ENCODE measurements at regions not wholly inside any gene's neighbourhood (a gene's known extent, or its start where the extent isn't known, plus 50 kb on each side); places are given as distances from the start of the nearest gene placed in this dataset.
A peak's percentile ranks its signal among the peaks of the same experiment; 100 is the strongest.

DNA sequence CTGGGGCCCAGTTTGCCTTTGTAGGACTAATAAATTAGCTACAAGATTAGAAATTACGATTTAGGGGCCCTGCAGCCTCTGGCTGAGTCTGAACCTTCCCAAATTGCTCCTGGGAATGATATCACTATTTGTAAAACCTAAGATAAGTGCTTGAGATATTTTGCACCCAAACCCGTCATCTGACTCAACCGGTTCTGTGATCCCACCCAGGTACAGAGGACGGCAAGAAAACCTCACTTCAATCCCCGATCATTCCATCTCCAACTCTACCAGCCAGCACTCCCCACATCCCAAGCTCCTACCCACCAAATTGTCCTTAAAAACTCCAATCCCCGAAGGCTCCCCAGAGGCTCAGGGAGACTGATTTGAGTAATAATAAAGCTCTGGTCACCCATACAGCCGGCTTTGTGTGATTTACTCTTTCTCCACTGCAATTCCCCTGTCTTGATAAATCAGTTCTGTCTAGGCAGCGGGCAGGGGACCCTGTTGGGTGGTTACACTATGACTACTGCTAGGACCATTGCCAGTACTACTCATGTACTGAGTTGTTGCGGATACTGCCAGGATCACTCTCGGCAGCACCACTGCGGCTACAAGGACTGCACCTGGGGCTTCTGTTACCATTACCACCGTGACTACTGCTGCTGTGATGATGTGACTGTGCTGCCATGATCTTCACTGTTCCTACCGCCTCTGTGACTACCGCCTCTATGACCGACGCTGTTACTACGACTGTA lies 73.1 kb downstream of the IRF8 start:
- no peak for DNase-seq (ENCODE audit: low read depth in 1 of 2, low spot score in 1 of 2)

DNA sequence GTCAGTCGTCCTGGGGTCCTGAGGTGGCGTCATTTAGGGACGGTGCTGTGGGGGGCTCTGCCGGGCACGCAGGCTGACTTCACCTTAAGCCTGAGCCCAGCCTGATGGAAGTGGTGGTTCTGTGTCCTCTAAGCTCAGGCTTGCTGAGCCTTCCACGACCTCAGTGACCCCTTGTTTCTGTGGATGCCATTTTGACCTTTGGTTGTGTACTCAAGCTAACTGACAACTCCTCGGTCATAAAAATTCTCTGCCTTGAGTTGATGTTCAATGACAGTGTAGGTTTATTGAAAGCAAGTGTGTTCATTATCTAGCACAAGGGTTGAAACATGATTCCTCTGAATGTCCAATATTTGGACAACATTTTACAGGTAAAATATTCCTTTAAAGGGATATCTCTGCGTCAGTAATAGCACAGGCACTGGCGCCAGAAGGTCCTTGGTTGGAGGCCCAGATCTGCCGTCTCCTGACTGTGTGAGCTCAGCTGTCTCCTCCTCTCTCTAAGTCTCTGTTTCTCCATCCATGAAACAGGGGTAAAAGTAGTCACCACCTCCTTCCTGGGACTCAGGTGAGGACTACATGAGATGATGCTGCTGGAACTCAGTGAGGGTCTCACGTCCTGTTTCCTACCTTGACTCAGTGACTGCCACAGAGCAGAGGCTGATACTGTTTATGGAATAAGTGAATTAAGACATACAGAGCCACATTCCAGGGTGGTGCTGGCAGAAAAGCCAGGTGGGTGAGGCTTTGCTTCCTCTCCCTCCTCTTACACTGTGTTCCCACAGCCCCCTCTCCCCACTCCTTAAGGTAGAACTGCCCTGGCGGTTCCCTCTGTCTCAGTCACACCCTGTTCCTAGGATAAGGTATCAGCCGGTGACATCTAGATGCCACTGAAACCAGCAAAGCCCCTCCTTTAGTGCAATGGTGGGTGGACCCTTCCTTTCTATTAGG lies 75.7 kb downstream of the IRF8 start:
- no peak for DNase-seq (ENCODE audit: low read depth in 1 of 2, low spot score in 1 of 2)

DNA sequence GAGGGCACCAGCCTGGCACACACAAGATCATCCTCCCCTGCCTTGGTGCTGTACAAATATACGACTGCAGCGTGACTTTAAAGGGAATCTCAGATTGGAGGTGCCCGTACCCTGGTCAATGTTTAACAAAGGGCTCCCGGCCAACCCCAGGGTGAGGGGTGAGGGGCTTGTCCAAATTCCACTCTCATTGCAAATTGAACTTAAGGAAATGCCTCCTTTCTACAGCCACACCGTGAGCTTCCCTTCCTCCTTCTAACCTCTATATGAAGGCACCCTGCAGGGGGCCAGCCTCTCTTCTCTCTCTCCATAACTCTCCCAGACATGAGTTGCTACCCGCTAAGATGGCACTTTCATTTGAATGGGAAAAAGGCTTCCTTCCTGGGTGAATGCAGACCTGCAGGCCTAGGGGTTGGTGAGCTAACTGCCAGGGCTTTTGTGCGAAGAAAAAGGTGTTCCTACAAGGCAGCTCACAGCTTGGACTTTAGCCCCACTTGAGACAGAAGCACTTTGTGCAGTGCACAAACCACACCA lies 76.6 kb downstream of the IRF8 start:
- no peak for DNase-seq (ENCODE audit: low read depth in 1 of 2, low spot score in 1 of 2)

DNA sequence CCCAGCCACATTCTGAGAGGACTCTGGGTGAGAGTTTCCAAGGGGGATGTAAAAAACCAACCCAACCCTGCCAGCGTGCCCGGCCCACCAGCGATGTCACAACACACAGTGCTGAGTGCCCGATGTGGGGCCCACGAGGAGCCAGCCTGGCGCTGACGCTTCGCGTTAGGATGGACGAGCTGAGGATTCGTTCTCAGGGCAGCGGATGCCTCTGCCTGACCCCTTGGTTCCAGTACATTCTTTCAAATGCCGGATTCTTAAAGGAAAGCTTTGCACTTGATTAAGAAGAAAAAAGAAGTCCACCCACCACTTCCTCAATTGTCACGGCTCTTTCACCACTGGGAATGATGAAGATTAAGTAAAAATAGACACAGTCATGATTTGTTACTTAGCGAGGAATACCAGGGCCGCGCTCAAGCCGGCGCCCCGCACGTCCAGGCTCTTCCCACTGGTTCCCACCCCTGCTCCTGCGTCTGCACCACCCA lies 79.4 kb downstream of the IRF8 start:
- no peak for DNase-seq (ENCODE audit: low read depth in 1 of 2, low spot score in 1 of 2)

DNA sequence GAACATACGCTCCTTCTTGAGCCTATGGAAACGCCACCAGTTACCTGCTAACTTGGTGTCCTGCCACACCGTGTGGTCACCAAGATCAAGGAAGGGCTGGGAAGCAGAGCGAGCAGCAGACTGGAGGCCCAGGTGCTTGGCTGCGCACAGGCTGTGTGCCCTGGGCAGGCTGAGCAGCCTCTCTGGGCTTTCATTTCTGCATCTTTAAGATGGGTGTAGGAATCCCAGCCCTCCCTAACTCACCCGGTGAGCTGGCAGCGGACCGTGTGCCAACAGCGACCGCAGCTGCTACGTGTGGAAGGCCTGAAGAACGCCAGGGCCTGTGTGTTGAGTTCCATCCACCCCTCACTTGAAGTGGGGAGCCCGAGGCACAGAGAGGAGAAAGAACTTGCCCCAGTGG lies 80.0 kb downstream of the IRF8 start:
- no peak for DNase-seq (ENCODE audit: low read depth in 1 of 2, low spot score in 1 of 2)

DNA sequence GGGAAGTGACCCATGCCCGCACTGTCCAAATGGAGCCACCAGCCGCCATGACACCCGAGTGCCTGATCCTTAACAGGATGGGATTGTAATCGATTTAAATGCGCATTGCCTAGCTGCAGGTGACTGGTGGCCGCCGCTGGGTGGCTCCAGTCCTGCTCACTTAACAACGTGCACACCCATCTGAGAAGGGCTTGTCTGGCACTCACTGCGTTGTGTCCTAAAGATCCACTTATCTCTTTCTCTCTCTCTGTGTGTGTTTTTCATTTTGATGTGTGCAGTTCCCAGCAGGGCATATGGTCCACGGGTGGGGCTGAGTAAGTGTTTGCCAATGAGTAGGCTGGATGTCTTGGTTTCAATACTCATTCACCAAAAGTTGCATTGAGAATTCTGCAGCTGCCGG lies 80.6 kb downstream of the IRF8 start:
- DNase-seq (ENCODE audit: low read depth in 1 of 2, low spot score in 1 of 2), result no peak

DNA sequence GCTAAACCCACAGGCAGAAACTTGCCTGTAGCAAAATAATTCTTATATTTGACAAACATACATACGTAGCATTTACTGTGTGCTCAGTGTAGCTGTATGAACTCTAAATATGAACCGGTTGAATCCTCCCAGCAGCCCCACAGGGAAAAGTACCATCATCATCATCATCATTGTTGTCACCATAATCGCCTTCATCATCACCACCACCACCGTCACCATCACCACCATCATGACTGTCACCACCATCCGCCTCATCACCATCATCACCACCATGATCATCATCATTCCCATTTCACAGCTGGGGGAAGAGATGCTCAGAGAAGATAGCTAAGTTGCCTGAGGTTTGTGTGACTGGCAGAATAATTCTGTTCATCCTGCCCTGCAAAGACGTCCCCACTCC lies 81.7 kb downstream of the IRF8 start:
- no peak for DNase-seq (ENCODE audit: low read depth in 1 of 2, low spot score in 1 of 2)

DNA sequence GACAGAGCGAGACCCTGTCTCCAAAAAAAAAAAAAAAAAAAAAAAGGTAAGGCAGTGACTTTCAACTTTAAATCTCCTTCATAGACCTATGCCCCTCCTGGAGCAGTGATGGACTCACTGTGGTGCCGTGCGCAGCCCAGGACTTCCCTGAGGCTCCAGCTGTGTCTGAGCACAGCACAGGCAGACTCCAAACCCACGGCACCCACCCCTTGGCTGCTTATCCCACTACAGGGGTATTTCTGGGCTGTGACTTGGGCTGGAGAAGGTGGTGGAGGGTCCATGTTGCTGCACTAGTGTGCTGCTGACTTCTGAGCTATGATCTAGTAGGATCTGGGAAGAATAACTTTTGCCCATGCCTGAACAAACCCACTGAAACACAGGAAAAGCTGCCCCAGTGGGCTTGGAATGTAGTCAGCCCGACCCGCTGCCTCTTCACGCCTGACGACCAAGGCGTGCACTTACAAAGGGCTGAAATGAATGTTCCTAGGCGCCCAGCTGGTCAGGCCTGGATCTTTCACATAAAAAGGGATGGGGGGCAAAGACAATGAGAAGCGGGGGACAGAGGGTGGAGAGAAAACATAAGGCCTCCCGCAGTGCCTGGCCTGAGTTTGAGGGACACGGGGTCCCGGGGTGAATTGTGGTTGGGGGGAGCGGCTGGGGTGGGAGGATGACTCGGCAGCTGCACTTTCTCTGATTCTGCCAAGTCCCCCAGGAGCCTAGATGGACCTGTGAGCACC lies 83.0 kb downstream of the IRF8 start:
- DNase-seq (ENCODE audit: low read depth in 1 of 2, low spot score in 1 of 2), result no peak

DNA sequence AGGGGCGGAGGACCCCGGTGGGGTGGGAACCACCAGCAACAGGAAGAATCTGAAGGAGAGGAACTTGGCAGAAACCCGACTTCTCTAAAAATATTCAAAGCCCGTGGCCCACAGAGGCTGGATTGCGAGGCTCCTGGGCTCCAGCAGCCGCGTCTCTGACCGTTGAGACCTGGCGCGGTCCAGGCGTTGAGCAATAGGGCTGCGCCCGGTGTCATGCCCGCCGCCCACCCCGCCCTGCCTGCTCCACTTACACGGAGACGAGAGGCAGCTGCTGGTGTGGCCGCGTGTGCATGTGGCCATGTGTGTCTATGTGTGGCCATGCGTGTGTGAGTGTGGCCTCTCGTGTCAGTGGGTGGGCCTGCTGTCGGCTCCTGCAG lies 83.6 kb downstream of the IRF8 start:
- no peak for DNase-seq (ENCODE audit: low read depth in 1 of 2, low spot score in 1 of 2)

DNA sequence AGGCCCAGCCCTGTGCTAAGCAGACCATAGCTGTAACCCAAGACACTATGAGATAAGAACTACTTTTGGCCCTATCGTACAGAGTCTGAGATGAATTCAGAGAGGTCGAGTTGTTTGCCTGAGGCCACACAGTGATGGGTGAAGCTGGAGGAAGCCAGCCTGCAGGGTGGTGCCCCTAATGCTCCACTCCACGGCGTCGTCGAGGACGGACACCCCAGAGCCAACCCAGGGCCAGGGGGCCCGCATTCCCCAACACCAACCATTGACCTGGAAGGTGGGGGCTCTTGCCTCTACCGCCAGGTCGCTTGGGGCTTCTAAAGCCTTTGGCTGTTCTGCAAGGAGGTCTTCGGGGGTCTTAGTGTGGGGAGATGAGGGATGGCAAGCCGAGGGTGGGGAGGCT lies 84.1 kb downstream of the IRF8 start:
- no peak for DNase-seq (ENCODE audit: low read depth in 1 of 2, low spot score in 1 of 2)

DNA sequence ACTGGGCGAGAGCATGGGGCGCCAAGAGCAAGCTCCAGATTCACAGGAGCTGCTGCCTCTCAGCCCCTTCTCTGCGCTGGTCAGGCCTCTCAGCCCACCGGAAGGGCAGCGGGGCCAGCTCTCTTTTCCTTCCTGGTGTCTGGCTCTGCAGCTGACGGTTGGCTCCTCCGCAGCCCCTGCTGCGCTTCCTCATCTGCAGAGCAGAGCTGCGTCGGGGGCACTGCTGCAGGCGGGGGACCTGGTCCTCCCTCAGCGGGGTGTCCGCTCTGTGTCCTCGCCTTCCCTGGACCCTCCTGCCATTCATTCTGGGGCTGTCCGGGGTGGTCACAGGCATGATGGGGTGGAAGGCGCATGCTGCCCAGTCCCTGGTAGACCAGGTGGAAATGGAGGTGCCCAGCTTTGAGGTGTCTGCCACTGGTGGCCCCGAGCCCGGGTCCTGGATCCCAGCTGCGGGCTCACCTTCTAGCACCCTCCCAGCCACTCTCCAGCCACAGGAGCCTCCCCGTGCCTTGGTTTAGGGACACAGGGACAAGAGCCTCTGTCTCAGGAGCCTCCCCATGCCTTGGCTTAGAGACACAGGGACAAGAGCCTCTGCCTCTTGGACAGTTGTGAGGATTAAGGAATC lies 84.8 kb downstream of the IRF8 start:
- no peak for DNase-seq (ENCODE audit: low read depth in 1 of 2, low spot score in 1 of 2)

DNA sequence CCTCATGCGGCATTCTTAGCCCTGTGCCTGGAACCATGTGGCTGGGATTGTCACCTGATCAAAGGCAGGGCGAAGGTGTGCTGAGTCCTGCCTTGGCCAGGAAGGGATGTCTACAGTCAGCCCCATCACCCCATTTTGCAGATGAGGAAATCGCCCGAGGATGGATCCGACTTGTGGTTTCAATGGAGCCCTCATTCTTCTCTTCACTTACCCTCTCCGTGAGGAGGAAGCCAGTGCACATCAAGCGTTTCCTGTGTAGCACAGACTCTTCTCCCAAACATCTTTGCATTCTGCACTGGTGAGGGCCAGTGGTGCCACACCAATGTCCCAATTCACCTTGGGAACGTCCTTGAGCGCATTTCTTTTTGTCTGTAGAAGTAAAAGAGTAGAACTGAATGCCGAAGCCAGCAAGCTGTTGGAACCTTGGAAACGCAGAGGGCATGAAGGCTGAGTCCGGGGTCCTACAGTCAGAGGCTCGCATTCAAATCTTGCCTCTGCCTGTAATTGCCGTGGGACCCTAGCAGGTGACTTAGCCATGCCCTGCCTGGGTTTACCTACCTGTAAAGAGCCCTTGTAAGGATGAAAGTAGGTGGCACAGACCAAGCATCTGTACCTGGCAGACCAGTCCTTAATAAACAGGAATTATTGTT lies 85.4 kb downstream of the IRF8 start:
- DNase-seq (ENCODE audit: low read depth in 1 of 2, low spot score in 1 of 2), result no peak

DNA sequence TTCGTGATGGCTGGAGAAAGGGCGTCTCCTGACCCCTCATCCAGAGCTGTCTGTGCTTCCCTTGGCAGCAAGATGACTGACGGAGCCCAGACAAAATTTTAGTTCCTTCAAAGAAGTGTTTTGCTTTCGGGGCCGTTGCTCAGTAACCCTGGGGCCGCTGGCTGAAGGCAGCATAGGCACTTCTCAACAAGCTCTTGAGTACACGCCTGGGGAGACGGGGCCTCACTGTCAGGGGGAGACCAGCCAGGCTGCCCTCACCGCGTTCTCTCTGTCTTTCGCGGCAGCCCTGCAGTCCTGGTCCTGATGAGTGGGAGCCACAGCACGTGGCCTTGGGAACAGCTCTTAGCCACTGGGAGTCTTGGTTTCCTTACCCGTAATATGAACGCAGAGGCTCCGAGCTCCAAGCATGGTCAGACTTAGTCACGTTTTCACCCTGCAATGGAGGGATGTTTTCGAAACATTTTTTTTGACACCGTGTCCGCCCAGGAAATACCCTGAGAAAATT lies 86.0 kb downstream of the IRF8 start:
- no peak for DNase-seq (ENCODE audit: low read depth in 1 of 2, low spot score in 1 of 2)

DNA sequence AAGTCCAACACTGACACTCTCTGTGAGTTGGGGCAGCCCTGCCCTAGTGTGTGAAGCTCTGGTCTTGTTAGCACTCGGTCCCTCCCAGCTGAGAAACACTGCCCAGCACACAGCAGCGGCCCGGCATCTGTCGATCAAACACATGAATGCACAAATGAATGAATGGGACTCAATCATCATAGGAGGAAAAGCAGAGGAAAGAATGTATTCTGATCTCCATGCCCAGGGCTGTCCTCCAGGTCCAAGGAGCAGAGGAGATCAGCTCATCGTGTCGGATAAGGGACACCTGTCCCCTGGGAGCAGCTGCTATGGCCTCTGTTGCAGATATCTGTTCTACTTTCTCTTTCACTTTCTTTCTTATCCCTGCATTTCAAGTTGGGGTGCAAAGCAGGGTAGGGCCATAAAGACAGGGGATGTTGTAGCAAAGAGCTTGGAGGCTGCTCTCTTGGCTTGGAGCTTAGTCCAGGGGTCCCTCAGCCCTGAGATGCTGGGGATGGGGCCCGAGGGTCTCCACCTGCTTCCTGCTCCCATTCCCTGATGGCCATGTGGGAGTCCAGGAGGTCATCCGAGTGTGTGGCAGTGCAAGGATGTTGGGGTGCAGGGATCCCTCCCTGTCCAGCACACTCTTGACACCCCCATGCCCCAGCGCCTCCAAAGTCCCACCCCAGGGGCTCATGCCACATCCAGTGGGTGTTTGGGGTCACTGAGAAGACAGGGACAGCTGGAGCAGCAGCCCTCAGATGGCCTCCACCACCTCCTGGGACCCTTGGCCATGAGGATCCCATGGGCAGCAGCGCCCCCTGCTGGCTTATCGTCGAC lies 88.2 kb downstream of the IRF8 start:
- DNase-seq (ENCODE audit: low read depth in 1 of 2, low spot score in 1 of 2), result peak in 1 of 2 donors; percentile 39

DNA sequence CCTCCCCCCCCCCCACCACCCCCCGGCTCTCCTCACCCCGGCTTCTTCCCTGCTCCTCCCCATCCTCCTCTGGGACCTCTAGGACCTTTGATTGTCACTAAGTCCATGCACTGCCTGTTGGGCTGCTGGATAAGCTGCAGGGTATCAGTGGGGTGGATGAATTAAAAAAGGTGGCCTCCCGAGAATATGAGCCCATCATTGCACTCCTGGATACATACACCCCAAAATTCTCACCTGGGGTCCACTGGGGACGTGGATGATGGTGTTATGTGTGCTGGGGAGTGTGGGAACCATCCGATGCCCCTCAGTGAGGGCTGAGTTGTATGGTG lies 88.8 kb downstream of the IRF8 start:
- no peak for DNase-seq (ENCODE audit: low read depth in 1 of 2, low spot score in 1 of 2)

DNA sequence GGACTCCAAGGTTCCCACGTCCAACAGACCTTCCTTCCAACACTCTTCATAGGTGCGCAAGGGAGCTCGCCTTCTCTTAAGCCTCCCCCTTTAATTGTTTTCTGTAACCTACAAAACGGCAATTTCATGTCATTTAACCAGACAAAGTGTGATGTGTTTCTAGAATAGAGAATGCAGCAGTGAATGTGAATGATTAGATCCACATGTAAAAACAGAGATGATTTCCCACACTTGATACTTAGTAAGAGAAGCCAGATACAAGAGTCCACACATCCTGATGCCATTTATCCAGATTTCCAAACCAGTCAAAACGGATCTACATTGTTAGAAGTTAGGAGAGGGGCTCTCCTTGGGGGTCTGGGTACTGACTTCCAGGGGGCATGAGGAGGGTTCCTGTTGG lies 89.3 kb downstream of the IRF8 start:
- no peak for DNase-seq (ENCODE audit: low read depth in 1 of 2, low spot score in 1 of 2)

DNA sequence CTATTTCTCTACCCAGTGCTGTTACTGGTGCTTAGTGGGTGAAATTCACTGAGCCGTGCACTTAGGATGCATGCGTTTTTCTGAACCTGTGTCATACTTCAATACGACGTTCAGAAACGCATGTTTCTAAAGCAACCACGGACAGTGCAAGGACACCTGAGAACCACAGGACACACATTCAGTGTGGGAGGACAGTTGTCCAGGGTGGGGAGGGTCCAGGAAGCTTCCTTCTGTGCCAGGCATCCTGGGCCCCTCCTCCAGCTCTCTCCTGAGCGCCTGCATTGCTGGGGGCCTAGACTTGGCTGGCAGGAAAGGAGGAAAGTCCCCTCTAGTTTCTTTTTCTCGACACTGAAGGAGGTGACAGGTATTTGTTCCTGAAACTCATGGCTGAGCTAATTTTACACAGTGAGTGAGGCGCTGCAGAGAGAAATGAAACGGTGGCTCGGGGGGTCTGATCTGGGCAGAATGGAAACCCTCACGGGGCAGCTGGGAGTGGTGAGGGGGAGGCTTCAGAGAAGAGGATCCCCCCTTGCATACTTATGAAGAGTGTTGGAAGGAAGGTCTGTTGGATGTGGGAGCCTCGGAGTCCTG lies 89.9 kb downstream of the IRF8 start:
- peak in 1 of 2 donors; percentile 52 for DNase-seq (ENCODE audit: low read depth in 1 of 2, low spot score in 1 of 2)

DNA sequence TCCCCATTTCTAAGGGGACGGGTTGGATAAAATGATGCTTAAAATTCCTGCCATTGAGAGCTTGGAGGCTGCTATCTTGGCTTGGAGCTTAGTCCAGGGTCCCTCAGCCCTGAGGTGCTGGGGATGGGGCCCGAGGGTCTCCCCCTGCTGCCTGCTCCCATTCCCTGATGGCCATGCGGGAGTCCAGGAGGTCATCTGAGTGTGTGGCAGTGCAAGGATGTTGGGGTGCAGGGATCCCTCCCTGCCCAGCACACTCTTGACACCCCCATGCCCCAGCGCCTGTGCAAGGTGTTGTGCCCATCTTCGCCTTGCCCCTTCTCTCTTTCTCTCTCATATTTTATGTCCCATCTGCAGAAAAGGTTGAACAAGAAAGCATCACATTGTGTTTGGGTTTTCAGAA lies 90.4 kb downstream of the IRF8 start:
- DNase-seq (ENCODE audit: low read depth in 1 of 2, low spot score in 1 of 2), result no peak
